ENCODE measurements at regions not wholly inside any gene's neighbourhood (a gene's known extent, or its start where the extent isn't known, plus 50 kb on each side); places are given as distances from the start of the nearest gene placed in this dataset.

- ATAC-seq = no peak
- intact Hi-C loops (cut with DNase I) = no loop called here
- no peak for DNase-seq (ENCODE audit: missing footprints)
These were observed 238.7 kb upstream of the CELF2 start for GRCh38 chr10:10778959-10779358.

DNA sequence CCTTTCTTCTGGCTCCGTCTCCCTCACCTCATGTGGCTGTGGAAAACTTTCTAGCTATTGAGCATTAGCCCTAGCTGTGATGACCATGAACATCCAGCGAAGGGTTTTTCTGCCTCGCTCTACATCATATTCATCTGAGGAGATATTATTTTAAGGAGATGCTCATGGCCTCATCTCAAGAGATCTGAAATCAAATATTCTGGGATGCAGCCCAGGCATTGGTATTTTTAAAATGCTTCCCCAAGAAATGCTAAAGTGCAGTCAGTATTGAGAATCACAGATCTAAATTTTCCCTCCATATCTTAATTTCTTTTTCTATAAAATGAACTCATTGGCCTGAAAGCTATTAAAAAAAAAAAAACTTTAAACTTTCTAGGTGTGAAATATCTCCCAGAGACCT lies 238.2 kb upstream of the CELF2 start:
- ATAC-seq = no peak
- DNase-seq (ENCODE audit: missing footprints) = no peak
- intact Hi-C loops (cut with DNase I) = no loop called here

DNA sequence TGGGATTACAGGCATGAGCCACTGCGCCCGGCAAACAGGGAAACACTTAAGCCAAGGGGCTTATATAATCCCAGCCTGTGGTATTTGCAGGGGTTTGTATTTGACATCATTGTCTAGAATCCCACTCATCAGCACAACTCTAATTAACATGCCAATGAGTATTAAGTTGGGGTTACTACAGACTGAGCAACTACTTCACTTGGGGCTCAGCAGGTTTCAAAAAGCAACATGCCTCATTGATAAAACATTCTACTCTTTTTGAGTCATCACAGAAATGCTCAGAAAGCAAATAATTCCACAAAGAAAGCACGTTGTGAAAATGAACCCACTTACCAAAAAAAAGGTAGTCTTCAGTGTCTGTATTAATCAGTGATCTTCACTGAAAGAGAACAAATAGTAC lies 236.9 kb upstream of the CELF2 start:
- intact Hi-C loops (cut with DNase I) = no loop called here
- DNase-seq (ENCODE audit: missing footprints) (no peak), ATAC-seq (no peak)

DNA sequence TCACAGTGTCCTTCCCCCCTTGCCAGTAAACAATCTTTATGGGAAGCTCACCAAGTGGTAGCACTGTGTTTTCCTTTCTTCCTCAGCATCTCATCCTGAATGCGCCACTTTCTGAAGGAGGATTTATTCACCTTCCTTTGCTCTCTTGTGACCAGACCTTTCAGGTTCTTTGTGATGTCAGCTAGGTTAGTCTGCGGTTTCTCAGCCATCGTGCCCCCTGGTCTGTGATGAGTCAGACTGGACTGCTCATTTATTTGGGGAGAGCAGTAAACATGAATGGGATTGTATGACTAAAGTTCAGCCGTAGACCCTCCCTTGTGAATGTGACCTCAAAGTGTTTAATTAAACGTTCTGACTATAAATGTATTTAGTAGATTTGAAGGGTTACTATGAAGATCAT lies 235.1 kb upstream of the CELF2 start:
- ATAC-seq (no peak), DNase-seq (ENCODE audit: missing footprints) (no peak)
- intact Hi-C loops (cut with DNase I) = no loop called here

DNA sequence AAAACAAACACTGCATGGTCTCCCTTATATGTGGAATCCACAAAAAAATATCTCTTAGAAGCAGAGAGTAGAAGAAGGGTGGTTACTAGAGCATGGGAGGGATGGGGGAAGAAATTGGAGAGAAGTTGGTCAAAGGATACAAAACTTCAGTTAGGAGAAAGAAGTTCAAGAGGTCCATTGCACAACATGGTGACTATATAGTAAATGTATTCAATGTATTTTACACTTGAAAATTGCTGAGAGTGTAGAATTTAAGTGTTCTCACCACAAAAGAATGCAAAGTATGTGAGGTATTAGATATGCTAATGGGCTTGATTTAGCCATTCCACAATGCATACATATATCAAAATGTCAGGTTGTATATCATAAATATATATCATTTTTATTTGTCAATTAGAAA lies 232.0 kb upstream of the CELF2 start:
- ATAC-seq = no peak
- intact Hi-C loops (cut with DNase I) = no loop called here

GRCh38 chr10:10786109-10787090 lies 231.3 kb upstream of the CELF2 start:
- intact Hi-C loops (cut with DNase I) = no loop called here
- DNase-seq (ENCODE audit: missing footprints) = no peak
- no peak for ATAC-seq

More for the DNA sequence above, 232.0 kb upstream of the CELF2 start:
- DNase-seq (ENCODE audit: missing footprints) = no peak

DNA sequence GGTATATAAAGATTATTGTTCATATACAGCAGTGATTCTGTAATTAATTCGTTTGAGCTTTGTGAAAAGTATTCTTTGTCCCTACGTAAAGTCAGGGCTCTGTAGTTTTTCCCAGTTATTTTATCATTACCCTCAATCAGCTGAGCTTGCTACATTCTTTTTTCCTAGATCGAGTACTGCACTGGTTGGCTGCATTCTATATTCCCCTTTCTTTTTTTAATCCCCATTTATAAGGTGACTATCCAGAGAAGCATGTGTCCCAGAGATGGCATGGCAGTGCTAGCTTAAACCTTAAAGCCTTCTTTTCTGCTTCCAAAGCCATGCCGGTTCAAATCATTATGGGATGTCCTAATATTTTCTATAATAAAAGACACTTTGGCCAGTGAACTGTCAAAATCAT lies 230.1 kb upstream of the CELF2 start:
- DNase-seq (ENCODE audit: missing footprints) (no peak), ATAC-seq (no peak)
- intact Hi-C loops (cut with DNase I) = no loop called here

DNA sequence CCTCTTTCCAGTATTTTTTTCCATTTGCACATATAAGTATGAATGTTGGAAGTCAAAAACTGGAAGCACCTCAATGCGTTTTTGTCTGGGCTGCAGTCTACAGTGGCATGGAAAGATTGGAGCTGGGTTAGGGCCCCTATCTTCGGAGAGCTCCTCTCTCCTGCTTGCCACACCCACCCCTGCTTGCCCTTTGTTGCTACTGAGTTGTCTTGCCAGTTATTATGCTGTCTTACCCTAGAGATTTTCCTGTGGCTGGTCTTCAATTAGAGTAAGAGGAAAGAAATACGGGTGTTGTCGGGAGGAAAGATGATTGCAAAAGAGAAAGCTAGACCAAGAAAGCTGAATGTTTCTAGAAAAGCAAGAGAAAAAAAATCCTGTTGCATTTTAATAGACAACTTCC lies 228.9 kb upstream of the CELF2 start:
- peak; percentile 62 for ATAC-seq
- intact Hi-C loops (cut with DNase I) = no loop called here
- DNase-seq (ENCODE audit: missing footprints) = peak; percentile 51

DNA sequence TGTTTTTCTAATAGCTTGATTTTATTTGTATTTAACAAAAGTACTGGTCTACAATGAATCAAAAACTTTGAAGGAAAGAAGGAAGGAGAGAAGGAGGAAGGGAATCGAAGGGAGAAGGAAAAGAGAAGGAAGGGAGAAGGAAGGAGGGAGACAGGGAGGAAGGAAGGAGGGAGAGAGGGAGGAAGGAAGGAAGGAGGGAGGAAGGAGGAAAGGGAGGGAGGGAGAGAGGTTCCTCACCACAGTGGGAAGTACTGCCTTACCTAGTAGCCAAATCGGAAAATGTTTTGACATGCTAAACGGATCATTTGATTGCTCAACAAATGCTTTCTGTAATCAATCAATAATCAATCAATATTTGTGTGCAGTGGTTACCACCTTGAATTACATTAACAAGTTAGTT lies 225.8 kb upstream of the CELF2 start:
- intact Hi-C loops (cut with DNase I) = loop anchor here (10.0 kb wide), 1 partner anchor 147 kb away; no protein-coding TSS in a partner anchor
- ATAC-seq (no peak), DNase-seq (ENCODE audit: missing footprints) (no peak)

DNA sequence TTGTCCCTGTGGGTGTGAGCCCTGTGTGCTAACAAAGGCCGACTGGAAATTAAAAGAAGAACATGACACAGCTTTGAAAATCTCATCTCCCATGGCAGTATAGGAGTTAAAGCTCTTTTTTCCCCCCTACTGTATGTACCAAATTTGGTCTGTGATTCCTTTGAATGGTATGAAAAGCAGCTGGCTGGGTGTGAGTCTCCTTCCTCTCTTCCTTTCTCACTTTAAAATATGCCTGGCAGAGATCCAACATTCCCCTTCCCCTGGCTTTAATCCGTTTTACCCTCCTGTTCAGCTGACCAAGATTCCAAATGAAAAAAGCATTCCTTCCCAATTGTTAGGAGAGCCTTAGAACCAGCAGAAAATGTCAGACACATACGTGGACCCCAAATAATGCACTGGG lies 225.0 kb upstream of the CELF2 start:
- intact Hi-C loops (cut with DNase I) = loop anchor here (10.0 kb wide), 1 partner anchor 148 kb away; no protein-coding TSS in a partner anchor
- ATAC-seq = no peak

GRCh38 chr10:10794046-10794445 lies 223.6 kb upstream of the CELF2 start:
- no peak for ATAC-seq

More for the DNA sequence above, 225.0 kb upstream of the CELF2 start:
- no peak for DNase-seq (ENCODE audit: missing footprints)

DNA sequence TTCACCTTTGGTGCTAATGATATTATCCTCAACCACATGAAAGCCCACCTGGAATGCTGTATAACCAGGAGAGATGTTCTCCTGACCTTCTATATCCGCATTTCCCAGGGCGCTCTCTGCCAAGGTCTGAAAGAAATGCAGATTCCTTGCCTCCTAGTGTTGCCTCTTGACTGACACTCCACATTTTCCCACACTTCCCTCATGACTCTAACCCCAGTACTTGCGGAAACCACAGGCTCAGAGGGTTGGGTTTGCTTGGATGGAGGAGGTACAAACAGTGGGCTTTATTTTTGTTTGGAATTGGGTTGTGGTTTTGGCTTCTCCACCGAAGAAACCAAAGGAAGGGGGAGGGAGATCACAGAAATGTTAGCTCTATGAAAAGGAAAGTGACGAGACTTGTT lies 222.9 kb upstream of the CELF2 start:
- DNase-seq (ENCODE audit: missing footprints) = no peak
- no peak for ATAC-seq
- intact Hi-C loops (cut with DNase I) = loop anchor here (5.0 to 10.0 kb wide), 4 partner anchors 67 to 223 kb away; partner anchors contain the start of gene CELF2

More at GRCh38 chr10:10794046-10794445, 223.6 kb upstream of the CELF2 start:
- no peak for DNase-seq (ENCODE audit: missing footprints)
- intact Hi-C loops (cut with DNase I) = loop anchor here (10.0 kb wide), 1 partner anchor 149 kb away; no protein-coding TSS in a partner anchor

DNA sequence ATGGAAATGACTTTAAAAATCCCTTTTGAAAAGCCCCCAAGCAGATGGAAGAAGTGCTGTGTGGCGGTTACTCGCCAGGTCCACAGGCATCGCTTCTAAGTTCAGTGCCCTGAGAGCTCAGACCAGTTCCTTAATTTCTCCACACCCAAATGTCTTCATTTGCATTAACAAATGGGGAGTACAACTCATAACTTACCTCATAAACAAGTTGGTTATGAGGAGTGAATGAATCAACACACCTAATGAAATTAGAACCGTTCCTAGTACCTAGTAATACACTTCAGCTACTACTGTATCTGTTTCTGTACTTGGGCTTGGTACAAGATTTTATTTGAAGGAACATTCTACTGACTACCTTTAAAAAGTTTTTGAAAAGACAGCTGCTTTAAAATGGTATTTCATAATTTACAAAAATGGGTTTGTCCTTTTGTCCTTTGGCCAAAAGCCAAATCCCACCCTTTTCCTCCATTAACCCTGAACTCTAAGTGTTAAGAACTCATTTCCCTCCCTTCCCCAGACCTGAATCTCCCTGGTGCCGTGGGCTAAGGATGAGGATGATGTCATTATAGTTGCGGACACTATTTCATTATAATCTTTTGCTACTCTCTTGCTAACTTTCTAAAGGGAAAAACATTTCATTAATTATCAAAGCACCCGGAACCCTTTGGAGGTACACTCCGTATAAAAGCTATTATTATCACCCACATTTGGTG lies 221.5 kb upstream of the CELF2 start:
- ATAC-seq (peak; percentile 45), DNase-seq (ENCODE audit: missing footprints) (no peak)
- intact Hi-C loops (cut with DNase I) = loop anchor here (5.0 to 10.0 kb wide), 4 partner anchors 69 to 221 kb away; partner anchors contain the start of gene CELF2

- no peak for ATAC-seq
- intact Hi-C loops (cut with DNase I) = loop anchor here (5.0 to 10.0 kb wide), 4 partner anchors 70 to 220 kb away; partner anchors contain the start of gene CELF2
- no peak for DNase-seq (ENCODE audit: missing footprints)
These were observed 220.8 kb upstream of the CELF2 start for GRCh38 chr10:10796774-10797415.

DNA sequence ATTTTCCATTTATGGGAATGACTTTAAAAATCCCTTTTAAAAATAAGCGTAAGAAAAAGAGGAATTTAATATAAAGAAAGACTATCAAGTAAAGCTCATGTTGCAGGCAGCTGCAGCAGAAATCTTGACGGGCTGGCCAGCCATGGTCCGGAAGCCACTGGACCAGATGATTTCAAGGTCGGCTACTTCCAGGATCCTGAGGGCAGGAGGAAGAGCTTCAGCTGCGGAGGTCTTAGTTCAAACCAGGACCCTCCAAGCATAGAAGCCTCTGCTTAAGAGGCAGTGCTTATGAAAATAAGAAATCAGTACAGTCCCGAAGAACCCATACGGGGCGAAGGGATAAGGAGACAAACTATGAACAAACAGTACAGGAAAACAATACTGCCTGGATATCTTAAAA lies 220.2 kb upstream of the CELF2 start:
- peak; percentile 35 for ATAC-seq
- DNase-seq (ENCODE audit: missing footprints) = peak; percentile 58
- intact Hi-C loops (cut with DNase I) = loop anchor here (5.0 to 10.0 kb wide), 4 partner anchors 70 to 220 kb away; partner anchors contain the start of gene CELF2

DNA sequence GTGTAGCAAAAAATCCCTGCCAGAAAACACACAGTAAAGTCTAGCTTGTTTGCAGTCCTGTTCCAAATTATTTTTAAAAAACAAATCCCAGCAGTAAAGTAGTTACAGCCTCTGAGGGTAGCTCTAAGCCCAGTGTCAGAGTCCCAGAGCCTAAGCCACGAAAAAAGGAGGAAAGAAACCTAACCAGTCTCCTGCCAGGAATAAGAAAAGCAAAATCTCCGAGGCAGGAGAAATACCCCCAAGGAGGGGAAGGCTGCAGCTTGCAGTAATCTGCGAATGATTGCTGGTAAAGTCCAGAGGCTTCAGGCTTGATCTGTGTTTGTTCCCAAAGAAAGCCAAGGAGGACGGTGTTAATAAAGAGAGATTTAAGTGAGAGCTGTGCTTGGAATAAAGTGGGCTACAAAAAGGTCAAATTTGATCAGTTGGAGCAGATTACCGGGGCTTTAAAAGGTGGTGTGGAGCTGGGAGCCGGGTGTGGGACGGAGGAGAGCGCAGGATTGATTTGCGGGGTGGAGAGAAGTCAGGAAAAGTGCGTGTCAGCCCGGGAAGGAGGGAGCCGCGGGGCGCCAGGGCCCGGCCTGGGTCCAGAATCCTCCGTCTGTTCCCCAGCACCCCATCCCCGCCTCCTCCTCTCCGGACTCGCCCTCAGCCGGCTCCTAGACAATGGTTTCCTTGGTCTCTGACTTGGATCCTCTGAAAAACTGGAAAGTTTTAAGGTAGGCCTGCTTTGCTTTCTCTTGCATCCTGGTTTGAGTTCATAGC lies 219.4 kb upstream of the CELF2 start:
- no peak for DNase-seq (ENCODE audit: missing footprints)
- ATAC-seq = peak; percentile 75
- intact Hi-C loops (cut with DNase I) = loop anchor here (5.0 to 10.0 kb wide), 4 partner anchors 71 to 219 kb away; partner anchors contain the start of gene CELF2

GRCh38 chr10:10798864-10799192 lies 218.8 kb upstream of the CELF2 start:
- intact Hi-C loops (cut with DNase I) = loop anchor here (5.0 to 10.0 kb wide), 4 partner anchors 72 to 218 kb away; partner anchors contain the start of gene CELF2
- no peak for DNase-seq (ENCODE audit: missing footprints)
- no peak for ATAC-seq

GRCh38 chr10:10800961-10801360 lies 216.7 kb upstream of the CELF2 start:
- ATAC-seq (no peak), DNase-seq (ENCODE audit: missing footprints) (no peak)
- intact Hi-C loops (cut with DNase I) = loop anchor here (5.0 to 10.0 kb wide), 2 partner anchors 111 to 394 kb away; no protein-coding TSS in a partner anchor

Measured in Right ventricle myocardium inferior (tissue), 1 donor.